NCI-H2107 treated with DMSO at 0.1 percent for 48 hours (cell line): ENCODE measurements at regions not wholly inside any gene's neighbourhood (a gene's known extent, or its start where the extent isn't known, plus 50 kb on each side); places are given as distances from the start of the nearest gene placed in this dataset.
"Not testable (repeated sequence)": the region's sequence is repeated elsewhere in the genome, so short reads cannot be mapped to it uniquely, and the experiment has no call there.

Experiments
- DNase-seq: peaks from one replicate; lab custom pipeline; 2025; ENCODE audit not compliant: unreplicated experiment; lab: John Stamatoyannopoulos, UW

DNA sequence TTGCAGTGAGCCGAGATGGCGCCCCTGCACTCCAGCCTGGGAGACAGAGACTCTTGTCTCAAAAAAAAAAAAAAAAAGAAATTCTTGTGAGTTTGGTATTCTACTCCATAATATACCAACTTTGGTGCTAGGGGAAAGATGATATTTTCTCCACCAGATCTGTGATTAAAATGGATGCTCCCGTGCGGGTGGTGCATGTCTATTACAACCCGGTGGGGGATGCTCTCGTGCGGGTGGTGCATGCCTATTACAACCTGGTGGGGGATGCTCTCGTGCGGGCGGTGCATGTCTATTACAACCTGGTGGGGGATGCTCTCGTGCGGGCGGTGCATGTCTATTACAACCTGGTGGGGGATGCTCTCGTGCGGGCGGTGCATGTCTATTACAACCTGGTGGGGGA is 244.1 kb upstream of the RGMA start:
- DNase-seq, result not testable (repeated sequence)

DNA sequence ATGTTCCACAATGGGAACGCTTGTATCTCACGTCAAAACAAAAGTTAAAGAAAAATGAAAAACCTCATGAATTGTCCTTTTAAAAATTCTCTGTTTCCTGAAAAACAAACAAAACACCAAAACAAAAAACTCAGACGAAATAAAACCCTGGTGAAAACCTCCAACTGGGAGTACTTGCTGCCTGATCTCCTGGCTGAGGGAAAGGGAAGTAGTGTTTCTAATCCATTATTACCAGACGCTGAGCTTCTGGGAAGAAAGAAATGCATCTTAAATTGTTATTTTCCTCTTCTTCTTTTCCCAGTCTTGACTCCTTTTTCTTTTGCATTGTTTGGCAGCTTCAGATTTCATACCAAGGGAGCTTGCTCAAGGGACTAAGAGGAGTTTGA is 243.2 kb upstream of the RGMA start:
- no peak for DNase-seq

DNA sequence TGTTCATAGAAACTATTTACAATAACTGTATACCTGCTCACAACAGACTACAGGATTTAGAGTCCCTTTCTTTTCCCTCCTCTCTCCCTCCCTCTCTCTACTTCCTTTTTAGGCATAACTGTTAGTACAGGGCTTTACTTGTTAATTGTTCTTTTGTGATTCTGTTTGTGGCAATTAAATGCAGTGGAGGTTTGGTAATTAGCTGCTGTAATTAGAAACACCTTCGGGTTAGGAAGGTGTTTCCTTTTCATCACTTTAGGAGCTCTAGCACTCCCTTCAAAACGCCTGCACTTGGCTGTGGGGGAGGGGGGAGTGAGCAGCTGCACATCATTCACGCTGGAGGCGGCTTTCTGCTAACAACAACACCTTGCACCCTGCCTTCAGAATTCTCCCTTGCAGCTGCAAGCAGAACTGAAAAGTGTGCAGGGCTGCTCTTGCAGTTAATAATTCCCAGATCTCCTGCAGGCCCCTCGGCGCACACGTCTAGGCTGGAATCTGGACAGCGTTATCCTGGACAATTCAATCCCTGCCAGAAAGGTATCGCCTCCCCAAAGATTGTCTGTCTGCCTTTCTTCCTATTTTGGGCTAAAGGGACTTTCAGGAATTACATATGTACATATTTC is 242.6 kb upstream of the RGMA start:
- DNase-seq, result peak; percentile 19

DNA sequence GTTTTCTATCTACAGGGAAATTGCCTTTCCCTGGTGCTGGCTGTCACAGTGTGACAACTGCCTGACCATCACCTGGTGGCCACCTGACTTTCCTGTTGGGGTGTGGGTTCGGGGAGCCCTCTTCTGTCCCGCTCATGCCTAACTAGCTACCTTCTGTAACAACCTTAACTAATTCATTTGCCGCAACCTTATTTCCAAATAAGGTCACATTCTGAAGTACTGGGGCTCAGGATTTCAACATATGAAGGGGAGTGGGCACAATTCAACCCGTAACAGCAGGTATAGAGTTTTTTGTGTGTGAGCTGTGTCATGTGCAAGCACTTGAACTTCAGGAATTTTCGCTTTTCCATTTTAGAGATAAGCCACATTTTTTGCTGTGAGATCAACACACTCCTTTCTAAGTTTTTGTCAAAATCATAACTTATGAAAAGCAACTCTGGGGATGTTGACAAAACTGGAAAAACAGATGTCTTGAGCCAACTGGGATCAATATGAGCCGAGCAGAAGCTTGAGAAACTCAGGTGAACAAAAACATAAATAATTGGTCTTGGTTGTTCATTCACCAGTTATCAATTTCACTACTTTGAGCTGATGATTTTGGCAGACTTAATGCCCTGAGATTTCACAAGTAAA is 242.0 kb upstream of the RGMA start:
- no peak for DNase-seq

DNA sequence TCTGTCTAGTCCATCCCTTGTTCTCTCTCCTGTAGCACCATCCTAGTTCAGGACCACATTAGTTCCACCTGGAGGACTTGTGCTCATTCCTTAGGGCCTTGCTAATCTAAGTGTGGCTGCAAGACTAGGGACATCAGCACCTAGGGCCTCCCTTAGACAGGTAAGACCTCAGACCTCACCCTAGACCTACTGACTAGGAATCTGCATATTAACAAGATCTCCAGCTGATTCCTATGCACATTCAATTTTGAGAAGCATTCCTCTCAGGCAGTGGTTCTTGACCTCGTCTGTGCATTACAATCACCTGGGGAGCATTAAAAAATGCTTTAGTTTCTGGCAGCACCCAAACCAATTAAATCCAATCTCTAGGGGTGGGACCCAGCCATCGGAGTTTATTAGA is 238.4 kb upstream of the RGMA start:
- DNase-seq, result no peak

DNA sequence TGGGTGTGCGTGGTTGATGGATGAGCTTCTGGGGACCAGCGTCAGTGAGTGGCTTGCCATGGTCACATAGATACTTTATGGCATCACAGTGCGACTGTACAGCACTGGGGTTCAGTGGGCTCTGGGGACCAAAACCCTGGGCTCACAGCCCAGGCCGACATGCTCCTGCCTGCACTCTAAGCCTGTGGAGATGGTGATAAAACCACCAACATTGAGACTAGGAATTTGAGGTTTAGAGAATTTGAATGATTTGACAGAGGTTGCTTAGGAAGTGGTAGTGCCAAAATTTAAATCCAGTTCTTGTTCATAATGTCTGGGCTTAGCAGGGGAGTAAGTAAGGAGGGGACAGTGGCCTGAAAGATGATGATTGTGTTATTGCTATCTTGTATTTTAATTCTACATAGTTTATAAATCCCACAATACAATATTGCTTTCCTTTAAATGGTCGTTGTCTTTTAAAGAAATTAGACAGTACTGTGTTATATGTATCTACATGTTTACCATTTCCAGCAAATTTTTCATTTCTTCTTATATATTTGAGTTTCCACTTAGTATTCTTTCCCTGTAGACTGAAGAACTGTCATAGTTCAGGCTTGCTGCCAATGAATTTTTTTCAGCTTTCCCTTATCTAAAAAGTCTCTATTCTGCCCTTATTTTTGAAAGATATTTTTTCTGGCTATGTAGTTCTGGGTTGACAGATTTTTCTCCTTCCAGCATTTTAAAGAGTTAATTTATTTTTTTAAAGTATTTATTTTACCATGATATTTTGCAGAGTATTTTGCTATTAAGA is 235.4 kb upstream of the RGMA start:
- DNase-seq, result no peak

DNA sequence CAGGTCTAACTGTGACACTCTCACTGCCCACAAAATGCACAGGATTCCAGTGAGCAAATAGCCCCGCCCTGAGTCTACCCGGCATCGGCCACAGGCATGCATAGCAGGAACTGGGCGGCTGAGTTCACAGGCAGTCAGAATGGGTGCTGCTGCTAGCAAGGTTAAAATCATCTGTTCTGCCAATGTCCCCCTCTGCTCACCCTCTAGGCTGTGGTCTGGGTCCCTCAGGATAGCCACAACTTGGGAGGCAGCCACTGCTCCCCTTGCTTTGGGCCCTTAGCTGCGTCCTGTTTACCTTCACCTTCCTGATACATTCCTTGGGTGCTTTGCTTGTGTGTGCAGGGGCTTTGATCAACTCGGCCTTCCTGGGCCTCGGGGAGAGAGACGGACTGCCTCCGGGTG is 232.9 kb upstream of the RGMA start:
- no peak for DNase-seq

DNA sequence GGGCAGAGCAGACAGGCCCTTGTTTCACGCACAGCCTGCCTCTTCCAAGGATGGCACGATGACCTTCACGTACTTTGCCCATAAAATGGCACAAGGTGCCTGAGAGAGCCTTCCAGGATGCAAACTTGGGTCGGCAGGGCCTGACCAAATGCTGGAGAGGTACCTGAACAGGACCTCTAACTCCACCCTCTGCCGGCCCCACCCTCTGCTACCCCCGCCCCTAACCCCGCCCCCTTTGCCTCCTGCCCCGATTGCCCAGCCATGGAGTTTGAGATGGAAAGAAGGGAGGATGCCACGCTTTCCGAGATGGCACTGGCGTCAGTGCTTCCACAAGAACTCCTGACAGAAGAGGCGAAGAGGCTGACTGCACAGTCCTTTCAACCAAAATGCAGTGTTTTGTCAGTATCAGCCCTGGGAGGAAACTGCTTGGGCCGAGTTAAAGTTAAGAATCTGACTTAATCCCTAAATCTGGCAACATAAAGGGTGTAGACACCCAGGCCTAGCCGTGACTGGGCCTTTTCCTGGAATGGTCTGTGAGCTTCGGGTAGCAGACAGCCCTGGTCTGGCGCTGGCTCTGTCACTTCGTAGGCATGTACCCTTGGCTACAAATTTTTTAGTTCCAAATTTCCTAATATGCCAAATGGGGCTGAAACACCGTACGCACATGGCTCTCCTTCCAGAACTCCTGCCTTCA is 230.3 kb upstream of the RGMA start:
- DNase-seq, result no peak

DNA sequence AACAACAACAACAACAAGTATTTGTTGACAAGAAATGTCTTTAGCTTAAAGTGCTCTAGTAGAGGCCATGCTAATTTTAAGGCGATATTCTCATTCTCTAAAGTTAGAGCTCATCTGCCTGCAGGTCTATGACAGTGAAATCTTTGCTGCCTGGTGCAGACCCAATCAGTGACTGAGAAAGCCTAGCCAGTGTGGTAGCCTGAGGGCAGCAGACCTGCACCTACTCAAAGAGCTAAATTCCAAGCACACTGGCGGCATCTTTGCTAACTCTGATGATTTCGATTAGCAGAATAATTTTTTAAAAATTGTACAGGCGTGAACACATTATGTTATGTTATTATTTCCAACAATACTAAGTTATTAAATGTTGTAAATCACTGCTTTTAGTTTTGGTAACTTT is 228.8 kb upstream of the RGMA start:
- no peak for DNase-seq

DNA sequence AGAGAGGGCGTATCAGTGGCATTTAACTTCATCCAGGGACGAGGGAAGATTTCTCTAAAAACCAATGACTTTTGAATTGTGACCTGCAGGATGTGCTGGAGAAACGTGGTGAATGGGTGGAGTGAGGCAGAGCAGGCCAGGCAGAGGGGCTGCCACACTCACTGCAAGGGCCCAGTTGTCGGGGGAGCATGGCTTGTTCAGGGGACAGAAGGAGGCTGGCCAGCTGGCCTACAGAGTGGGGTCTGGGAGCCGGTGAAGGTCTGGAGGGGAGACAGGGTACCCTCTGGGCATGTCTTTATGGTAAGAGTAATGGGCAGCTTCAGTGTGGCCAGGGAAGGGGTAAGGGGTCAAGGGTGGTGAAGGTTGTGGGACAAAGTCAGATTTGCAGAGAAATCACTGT is 225.2 kb upstream of the RGMA start:
- no peak for DNase-seq

DNA sequence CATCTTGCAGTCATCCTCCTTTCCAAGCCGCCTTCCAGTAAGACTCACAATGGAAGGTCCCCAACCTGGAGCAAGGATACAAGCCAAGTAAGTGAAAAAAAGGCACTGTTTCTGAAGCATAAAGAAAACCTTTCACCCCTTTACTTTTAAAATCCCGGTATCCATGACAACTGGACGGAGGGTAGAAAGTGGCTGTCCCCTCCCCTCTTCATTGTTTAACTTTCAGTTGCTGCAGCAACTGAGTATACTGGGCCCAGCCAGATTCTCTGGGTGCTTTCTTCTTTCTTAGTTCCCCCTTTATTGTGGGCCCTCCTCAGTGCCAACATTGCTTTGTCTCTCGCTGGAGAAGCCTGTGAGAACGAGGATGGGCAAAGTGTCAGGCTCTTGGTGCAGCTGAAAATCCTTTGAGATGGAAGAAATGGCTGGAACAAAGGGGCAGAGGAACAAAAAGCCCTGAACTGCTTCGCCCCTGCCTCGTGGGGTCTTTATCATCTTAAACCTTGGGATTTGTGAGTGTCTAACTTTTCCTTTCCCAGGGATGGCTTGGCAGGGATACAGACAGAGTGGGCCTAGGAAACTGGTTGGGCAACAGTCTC is 224.0 kb upstream of the RGMA start:
- DNase-seq, result no peak

DNA sequence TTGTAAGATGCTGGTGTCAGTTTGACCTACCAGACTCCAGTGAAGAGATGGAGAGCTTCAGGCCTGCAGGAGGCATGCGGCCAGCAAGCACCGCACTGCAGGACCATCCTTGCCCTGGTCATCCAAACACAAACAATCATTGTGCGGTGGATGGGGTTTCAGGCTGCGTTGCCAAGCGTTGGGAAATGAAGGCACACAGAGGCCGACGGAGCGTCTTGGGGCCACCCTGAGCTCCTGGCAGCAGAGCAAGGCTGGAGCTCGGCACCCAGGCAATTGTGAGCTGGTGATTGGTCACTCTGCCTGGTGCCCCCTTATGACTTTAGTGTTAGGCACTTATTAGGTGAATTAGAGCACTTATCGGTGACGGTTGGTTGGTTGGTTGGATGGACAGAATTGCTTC is 222.6 kb upstream of the RGMA start:
- no peak for DNase-seq

DNA sequence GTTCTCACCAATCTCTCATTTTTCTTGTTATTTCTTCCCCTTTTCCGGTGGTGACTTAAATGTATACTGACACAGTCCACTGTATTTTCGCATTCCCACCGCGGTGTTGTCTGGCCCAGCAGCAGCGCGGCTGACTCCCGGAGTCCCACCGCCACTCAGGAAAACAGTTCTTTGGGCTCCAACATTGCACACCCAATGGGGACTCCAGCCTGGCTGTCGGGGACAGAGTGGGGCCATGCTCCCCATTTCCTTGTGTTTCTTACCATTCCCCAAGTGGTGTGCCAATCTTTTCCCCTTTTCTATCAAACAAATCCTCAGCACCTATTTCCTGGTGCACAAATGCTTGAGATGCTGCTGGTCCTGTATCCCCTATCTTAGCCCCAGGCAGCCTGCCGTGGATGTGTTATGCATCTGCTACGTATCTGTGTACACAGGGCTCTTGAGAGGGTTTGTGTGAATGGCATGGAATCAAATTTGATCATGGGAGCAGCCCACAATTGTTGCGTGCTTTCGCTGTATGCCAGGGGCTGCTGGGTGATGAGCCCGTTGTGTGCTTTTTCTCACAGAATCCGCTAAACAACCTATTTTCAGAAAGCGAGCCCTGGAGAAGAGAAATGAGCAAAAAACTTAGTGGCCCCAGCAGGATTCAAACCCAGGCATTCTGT is 219.1 kb upstream of the RGMA start:
- no peak for DNase-seq

DNA sequence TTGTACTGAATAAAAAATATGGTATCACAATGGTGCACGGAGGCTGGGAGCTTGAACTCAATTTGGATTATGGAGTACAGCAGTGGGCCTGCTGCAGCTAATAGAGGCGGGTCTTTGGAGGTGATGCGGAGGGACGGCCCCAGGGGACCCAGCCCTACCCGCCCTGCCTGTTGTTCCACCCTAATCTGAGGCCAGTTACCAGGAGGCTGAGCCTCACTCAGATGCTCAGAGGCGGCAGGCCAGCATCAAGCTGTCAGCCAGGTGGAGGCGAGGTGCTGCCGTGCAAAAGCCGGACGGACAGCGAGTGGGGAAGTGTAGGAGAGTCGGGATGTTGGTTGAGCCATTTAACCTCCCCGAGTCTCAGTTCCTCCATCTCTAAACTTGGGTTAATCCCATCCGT is 218.5 kb upstream of the RGMA start:
- DNase-seq, result no peak

DNA sequence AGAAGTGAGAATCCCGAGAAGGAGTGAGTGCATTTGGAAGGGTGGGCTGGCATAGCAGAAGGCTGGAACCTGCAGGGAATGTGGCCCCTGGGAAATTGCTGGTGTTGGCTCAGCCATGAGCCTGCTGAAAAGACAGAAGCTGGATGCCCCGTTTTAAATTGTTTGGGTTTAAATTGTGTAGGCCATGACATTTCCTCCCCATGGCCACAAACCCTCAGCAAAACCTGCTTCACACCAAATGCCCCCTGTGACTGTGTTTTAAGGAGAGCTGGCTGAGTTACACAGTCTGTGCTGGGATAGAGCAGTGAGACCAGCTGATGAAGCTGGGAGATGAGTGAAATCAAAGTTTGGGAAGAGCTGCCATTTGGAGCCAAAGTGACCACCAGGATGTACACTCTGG is 216.3 kb upstream of the RGMA start:
- no peak for DNase-seq

DNA sequence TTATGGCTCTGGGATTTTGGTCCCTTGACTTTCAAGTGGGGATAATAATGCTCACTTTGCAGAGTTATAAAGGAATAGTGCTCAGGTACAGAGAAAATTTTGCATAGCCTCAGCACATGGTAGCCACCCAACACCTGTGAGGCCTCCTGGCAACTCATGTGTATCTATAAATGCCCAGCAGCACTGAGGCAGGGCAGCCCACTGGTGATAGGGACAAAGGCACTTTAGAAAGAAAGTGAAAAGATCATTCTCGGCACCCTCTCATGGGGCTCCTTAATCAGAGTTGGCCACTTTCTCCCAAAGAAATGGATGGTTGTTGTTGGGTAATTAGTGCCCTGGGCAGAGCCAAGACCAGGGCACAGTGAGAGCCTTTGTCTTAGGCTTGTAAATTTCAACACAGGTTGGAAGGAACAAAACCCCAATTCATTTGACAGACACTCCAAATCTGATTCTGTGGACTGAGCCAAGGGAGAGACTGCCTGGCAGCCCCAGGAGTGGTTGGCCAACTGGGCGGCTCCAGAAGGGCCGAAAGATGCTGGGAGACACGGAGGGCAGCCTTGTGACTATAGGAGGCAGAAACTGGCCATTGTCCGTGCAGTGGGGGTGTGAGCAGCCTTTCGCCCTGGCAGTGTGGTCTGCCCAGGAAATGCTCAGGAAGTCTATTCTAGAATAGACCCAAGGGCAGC is 213.2 kb upstream of the RGMA start:
- DNase-seq, result no peak

DNA sequence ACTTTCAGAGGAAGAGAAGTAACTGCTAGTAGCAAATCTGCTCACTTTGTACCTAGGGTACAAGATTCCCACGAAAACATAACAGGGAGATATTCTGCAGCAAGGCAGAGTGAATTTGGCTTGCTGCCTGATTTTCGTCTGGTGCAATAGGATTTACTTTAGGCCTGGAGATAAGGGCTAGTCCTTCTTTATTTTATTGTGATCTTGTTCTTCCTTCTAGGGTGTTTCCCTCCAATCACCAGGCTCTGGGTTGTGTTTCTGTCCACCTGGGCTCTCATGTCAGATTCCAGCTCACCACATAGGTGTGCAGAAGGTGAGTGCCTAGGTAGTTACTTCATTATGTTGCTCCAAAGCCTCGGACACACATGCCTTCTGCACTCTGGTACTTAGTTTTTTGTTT is 211.8 kb upstream of the RGMA start:
- no peak for DNase-seq

DNA sequence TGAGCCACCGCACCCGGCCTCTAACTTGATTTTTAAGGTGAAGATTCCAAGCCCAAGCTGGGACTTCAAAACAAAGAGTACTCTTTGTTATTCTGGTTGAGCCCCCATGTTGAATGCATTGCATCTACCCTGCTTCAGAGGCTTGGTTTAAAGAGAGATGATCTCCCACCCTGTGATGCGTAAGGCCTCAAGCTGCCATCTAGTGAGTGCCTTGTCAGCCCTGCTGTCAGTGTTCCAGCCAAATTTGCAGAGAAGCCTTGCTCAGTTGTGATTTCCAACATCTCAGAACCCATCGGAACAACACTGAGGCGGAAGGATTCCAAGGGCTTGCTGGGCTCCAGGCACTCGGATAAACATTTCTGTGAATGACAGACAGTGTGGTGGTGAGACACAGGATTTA is 210.7 kb upstream of the RGMA start:
- DNase-seq, result no peak

DNA sequence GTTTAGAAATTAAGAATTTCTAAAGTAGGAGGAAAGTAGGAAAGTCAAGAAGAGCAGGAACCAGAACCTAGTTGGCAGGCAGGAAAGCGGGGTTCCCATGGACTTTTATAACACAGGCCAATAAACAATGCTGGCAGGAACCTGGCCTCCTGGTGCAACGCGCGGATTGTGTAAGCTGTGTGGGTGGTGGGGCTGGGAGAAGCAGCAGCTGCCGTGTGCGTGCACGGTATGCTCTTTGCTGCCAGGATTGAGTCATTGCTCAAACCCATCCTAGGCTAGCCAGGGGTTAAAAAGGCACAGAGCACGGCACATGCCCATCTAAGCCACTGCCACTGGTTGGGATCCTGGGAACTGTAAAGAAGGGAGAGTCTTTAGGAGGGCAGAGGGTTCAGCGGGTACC is 209.9 kb upstream of the RGMA start:
- DNase-seq, result no peak

DNA sequence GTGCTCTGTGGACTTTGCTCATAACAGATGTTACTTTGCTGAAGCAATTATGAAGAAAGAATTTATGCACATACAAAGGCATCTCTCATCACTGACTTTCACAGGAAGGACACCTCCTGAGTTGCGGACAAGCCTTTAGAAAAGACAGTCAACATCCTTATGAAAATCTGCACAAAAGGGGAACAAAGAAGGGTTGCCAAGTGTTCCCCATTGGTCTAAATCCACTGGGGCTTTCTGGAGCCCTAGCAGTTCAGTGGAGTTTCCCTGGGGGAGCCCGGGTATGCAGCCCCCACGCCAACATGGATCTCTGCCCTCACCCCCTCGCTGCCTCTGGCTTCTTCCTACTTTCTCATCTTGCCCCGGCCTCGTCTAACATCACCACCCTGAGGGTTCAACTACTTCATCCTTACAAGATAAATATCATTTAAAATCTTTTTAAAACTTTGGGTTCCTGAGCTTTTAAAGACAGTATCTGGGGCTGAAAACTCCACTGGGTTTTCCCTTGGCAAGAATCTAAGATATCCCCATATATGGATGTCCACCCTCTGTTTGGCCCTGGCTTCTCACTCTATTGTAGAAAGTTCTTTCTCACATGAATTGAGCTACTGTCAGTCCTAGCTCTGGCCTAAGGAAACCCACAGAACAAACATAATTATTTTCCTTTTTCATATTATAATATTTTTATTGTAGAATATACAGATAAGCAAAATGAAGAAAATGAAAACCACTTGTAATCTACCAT is 207.9 kb upstream of the RGMA start:
- DNase-seq, result no peak
